ENCODE measurements at regions not wholly inside any gene's neighbourhood (a gene's known extent, or its start where the extent isn't known, plus 50 kb on each side); places are given as distances from the start of the nearest gene placed in this dataset.
"Not testable (repeated sequence)": the region's sequence is repeated elsewhere in the genome, so short reads cannot be mapped to it uniquely, and the experiment has no call there.

DNA sequence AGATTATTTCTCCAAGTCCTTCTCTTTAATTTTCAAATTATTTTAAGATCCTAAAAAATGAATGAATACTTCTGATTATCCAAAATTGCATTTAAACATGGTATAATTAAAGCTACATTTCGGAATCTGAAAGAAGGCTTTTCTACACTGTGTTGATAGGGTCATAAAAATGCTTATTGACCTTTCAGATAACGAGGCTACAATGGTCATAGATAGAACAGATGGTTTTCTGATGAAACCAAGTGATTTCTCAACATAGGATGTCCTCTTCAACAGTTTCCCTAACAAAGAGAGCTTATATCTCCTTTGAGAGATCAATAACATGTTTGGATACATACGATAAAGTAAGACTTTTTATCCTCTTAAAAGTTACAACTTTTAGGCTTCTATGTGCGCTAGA, 201.1 kb downstream of the PTH2R start:
- TF ChIP-seq ZFX (IDR thresholded peaks at IDR 0.05; ENCODE audit: borderline replicate concordance): no peak
- TF ChIP-seq, protein P1, sequence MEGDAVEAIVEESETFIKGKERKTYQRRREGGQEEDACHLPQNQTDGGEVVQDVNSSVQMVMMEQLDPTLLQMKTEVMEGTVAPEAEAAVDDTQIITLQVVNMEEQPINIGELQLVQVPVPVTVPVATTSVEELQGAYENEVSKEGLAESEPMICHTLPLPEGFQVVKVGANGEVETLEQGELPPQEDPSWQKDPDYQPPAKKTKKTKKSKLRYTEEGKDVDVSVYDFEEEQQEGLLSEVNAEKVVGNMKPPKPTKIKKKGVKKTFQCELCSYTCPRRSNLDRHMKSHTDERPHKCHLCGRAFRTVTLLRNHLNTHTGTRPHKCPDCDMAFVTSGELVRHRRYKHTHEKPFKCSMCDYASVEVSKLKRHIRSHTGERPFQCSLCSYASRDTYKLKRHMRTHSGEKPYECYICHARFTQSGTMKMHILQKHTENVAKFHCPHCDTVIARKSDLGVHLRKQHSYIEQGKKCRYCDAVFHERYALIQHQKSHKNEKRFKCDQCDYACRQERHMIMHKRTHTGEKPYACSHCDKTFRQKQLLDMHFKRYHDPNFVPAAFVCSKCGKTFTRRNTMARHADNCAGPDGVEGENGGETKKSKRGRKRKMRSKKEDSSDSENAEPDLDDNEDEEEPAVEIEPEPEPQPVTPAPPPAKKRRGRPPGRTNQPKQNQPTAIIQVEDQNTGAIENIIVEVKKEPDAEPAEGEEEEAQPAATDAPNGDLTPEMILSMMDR (IDR thresholded peaks at IDR 0.05): no peak
- no peak overlapping the region for H3K27ac ChIP-seq

DNA sequence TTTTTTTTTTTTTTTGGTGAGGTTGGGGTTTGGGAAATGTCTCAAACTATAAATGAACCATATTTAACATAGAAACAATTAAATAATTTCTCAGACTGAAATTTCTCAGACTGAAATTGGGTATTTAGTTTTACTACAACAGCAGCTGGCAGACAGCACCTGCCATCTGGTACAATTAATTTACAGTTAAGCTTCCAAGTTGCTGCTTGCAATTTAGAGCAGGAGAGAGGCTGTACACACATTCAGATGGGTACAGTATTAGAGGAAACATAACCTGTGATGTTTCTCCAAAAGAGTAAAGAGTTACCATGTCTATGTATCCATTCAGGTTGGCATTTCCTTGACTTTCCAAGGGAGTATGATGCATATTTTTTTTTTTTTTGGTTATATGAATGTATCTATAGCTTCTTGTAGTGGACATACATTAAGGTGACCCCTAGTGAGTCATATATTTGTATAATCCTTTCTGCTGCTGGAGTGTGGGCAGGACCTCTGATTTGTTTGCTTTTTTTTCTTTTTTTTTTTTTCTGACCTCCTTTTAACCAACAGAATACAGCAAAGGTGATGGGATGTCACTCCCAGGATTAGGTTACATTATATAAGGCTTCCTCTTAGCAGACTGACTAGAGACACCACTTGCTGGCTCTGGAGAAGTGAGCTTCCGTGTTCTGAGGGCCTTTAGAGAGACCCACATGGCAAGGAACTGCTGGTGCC, 201.7 kb downstream of the PTH2R start:
- H3K27ac ChIP-seq: no peak overlapping the region

DNA sequence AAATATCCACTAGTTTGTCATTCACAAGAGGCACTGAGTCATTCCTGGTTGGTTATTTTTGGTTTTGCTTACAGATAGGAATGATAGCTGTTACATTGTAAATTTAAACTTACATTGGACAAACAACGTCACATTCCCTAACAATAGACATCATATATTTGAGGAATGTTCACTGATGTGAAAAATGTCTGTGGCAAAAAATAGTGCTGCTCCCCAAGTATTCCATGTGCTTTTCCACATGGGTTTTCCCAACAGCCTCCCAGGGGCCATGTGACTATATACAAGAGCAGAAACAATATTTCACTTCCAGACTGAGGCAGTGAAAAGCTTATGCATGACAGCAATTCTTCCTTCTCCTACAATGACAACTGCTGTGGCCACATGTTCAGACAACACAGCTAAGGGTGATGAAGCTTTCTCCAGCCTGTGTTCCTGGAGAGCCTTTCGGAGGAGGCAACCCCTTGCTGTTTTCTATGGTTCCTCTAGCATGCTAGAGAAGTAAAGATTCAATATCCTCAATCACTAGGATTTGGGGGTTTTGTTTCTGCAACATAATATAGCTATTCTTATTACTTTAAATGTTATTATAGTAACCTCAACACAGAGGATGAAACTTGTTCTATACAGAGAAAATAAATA, 202.7 kb downstream of the PTH2R start:
- no peak for TF ChIP-seq ZFX (IDR thresholded peaks at IDR 0.05; ENCODE audit: borderline replicate concordance)
- TF ChIP-seq, protein P1 (IDR thresholded peaks at IDR 0.05): no peak
- H3K27ac ChIP-seq: no peak overlapping the region

More for the DNA sequence above, 201.7 kb downstream of the PTH2R start:
- TF ChIP-seq, protein P1 (IDR thresholded peaks at IDR 0.05): no peak
- TF ChIP-seq ZFX (IDR thresholded peaks at IDR 0.05; ENCODE audit: borderline replicate concordance): no peak

DNA sequence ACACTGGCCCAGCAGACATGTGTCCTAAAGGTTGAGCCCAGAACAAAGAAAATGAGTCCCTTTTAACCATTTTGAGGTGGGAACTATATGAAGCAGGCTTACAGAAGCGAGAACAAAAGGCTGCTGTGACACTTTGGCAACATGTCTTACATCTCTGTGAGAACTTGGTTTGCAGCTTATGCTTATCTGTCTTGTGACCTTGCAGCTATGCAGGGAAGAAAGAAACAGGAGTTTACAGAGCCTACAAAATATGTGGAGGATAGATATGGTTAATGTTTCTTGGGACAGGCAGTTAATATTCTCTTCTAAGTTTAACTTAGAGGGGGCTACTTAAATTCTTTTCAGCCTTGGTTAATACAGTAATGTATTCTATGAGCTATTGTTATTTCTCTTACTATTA, 209.1 kb downstream of the PTH2R start:
- H3K27ac ChIP-seq: not testable (repeated sequence)

DNA sequence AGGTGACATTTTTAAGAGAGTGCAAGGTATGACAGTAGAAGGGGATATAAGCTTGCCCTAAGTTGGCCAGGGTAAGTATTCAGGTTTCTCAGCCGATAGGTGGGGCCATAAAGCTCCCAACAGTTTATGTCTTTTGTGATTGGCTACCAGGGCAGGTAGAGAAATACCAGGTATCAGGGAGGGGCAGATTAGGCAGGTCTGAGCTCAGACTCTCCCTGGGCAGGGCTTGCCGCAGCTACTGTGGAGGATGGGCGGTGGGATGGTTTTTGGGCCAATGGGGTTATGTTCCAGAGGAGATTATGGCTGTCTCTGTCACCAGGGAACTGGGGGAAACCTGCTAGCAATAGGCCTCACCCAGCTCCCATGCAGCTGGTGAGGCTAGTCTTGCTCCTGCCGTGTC, 211.6 kb downstream of the PTH2R start:
- TF ChIP-seq, protein P1 (IDR thresholded peaks at IDR 0.05): no peak
- no peak overlapping the region for H3K27ac ChIP-seq

DNA sequence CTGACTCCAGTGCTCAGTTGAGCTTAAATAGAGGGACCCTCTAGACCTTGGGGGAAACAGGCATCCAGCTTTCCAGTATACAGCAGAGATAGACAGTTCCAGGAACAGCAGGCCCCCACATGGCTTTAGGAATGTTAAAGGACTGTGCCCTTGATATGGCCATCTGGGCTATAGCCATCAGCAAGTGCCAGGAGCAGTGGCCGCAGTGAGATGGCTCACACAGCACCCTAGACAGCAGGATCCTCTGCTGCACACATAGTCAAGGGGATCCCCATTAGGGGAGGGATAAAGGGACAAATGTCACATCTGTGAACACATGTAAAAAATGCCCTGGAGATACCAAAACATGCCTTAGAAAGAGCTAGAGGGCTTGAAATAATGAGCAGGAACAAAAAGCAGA, 213.4 kb downstream of the PTH2R start:
- TF ChIP-seq ZFX (IDR thresholded peaks at IDR 0.05; ENCODE audit: borderline replicate concordance): no peak
- TF ChIP-seq, protein P1 (IDR thresholded peaks at IDR 0.05): no peak
- H3K27ac ChIP-seq: no peak overlapping the region

DNA sequence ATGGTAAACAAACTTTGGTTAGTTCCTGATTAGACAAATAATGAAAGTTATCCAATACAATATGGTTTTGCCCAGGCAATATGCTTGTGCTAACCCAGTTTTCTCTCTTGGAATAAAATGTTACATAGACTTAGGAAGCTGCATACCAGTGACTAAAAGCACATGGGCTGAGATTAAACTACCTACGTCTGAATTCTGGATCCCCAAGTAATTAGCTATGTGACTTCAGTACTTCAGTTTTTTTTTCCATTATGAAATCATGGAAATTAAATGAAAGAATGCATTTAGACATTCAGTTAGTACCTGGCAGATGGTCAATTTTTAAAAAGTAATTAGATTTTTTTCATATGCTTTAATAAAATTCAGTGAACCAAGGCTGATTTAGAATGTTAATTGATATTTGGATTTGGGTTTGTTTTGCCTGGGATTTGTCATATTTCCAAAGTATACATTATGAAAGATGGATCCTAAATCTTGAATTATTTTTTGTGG, 213.9 kb downstream of the PTH2R start:
- no peak overlapping the region for H3K27ac ChIP-seq
- TF ChIP-seq, protein P1 (IDR thresholded peaks at IDR 0.05): no peak
- no peak for TF ChIP-seq ZFX (IDR thresholded peaks at IDR 0.05; ENCODE audit: borderline replicate concordance)

All from 22Rv1 (cell line).